ENCODE measurements at regions not wholly inside any gene's neighbourhood (a gene's known extent, or its start where the extent isn't known, plus 50 kb on each side); places are given as distances from the start of the nearest gene placed in this dataset.

- TF ChIP-seq CTCF (IDR thresholded peaks at IDR 0.05), result no peak
- Histone ChIP-seq H3K36me3 (ENCODE audit: control insufficient read depth, insufficient read depth, low read length) (no peaks in the 10 kb centered on the region), H3K9me3 (ENCODE audit: control insufficient read depth, low read length) (no peaks in the 10 kb centered on the region), H3K27me3 (ENCODE audit: control insufficient read depth, insufficient read depth, low read length) (no peaks in the 10 kb centered on the region), H2AFZ (no peak overlapping the region), H3K9ac (no peak overlapping the region), H3K4me2 (ENCODE audit: low read length) (no peak overlapping the region), H3K27ac (no peak overlapping the region), H3K79me2 (no peaks in the 10 kb centered on the region), H3K4me3 (ENCODE audit: low read depth, low read length) (no peak overlapping the region), H3K4me1 (no peaks in the 10 kb centered on the region)
Observed at GRCh38 chr6:93817937-93818336, 398.6 kb upstream of the EPHA7 start.

GRCh38 chr6:93806409-93807270 is 387.3 kb upstream of the EPHA7 start:
- H3K79me2 ChIP-seq, result no peaks in the 10 kb centered on the region
- H3K27ac ChIP-seq, result no peak overlapping the region
- no peaks in the 10 kb centered on the region for H3K4me1 ChIP-seq
- no peak overlapping the region for H3K9ac ChIP-seq
- no peak for TF ChIP-seq CTCF (IDR thresholded peaks at IDR 0.05)
- no peak overlapping the region for H2AFZ ChIP-seq
- no peak overlapping the region for H3K4me3 ChIP-seq (ENCODE audit: low read depth, low read length)
- H3K9me3 ChIP-seq (ENCODE audit: control insufficient read depth, low read length), result no peaks in the 10 kb centered on the region
- no peaks in the 10 kb centered on the region for H3K36me3 ChIP-seq (ENCODE audit: control insufficient read depth, insufficient read depth, low read length)
- H3K27me3 ChIP-seq (ENCODE audit: control insufficient read depth, insufficient read depth, low read length), result no peaks in the 10 kb centered on the region
- H3K4me2 ChIP-seq (ENCODE audit: low read length), result no peak overlapping the region

DNA sequence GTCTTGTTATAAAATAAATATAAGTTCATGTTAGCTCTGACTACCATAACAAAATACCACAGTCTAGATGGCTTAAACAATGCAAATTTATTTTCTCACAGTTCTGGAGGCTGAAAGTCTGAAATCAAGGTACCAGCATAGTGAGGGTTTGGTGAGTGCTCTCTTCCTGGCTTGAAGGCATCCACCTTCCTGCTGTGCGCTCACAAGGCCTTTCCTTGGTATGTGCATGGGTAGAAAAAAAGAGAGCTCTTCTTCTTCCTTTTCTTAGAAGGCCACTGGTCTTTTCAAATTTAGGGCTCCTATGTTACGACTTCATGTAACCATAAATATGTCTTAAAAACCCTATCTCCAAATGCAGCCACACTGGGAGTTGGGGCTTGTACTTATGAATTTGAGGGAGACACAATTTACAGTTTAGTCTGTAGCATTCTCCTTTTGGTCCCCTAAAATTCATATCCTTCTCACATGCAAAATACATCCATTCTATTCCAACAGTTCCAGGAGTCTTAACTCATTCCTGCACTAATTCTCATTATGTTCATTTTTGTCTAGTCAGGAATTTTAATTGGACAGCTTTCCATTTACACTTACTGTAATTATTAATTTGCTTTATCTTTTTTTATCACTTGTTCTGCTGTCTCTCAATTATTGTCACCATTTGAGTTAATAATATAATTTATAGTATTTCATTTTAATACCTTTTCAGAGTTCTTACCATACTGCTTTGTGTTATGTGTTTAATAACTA is 381.9 kb upstream of the EPHA7 start:
- no peak overlapping the region for H3K4me3 ChIP-seq (ENCODE audit: low read depth, low read length)
- no peaks in the 10 kb centered on the region for H3K79me2 ChIP-seq
- no peak overlapping the region for H3K4me2 ChIP-seq (ENCODE audit: low read length)
- no peak overlapping the region for H2AFZ ChIP-seq
- no peaks in the 10 kb centered on the region for H3K27me3 ChIP-seq (ENCODE audit: control insufficient read depth, insufficient read depth, low read length)
- H3K9ac ChIP-seq, result no peak overlapping the region
- H3K4me1 ChIP-seq, result no peaks in the 10 kb centered on the region
- H3K36me3 ChIP-seq (ENCODE audit: control insufficient read depth, insufficient read depth, low read length), result no peaks in the 10 kb centered on the region
- H3K9me3 ChIP-seq (ENCODE audit: control insufficient read depth, low read length), result no peaks in the 10 kb centered on the region
- no peak overlapping the region for H3K27ac ChIP-seq
- no peak for TF ChIP-seq CTCF (IDR thresholded peaks at IDR 0.05)

GRCh38 chr6:93799226-93799625 is 379.9 kb upstream of the EPHA7 start:
- TF ChIP-seq CTCF (IDR thresholded peaks at IDR 0.05), result no peak
- H3K27me3 ChIP-seq (ENCODE audit: control insufficient read depth, insufficient read depth, low read length), result no peaks in the 10 kb centered on the region
- no peak overlapping the region for H3K4me3 ChIP-seq (ENCODE audit: low read depth, low read length)
- no peak overlapping the region for H2AFZ ChIP-seq
- H3K36me3 ChIP-seq (ENCODE audit: control insufficient read depth, insufficient read depth, low read length), result no peaks in the 10 kb centered on the region
- H3K79me2 ChIP-seq, result no peaks in the 10 kb centered on the region
- H3K9ac ChIP-seq, result no peak overlapping the region
- H3K27ac ChIP-seq, result no peak overlapping the region
- no peaks in the 10 kb centered on the region for H3K4me1 ChIP-seq
- H3K4me2 ChIP-seq (ENCODE audit: low read length), result no peak overlapping the region
- H3K9me3 ChIP-seq (ENCODE audit: control insufficient read depth, low read length), result no peaks in the 10 kb centered on the region
